GM13976 (cell line): ENCODE measurements at regions not wholly inside any gene's neighbourhood (a gene's known extent, or its start where the extent isn't known, plus 50 kb on each side); places are given as distances from the start of the nearest gene placed in this dataset.
"Not testable (repeated sequence)": the region's sequence is repeated elsewhere in the genome, so short reads cannot be mapped to it uniquely, and the experiment has no call there.

ENCODE experiments used
- DNase-seq: peaks from one replicate; pipeline ENCODE4 v3.0.0; 2012; ENCODE audit warnings: low spot score
- CTCF ChIP-seq: IDR thresholded peaks from 2 replicates; pipeline ENCODE4 v1.5.1; 2012; ENCODE audit warnings: borderline replicate concordance, mild to moderate bottlenecking; ENCODE audit not compliant: insufficient read depth; ENCODE audit errors: extremely low read depth, missing control alignments, control extremely low read depth
- in situ Hi-C: fragments of 300-500 bp; cut with MboI; formaldehyde crosslinking; loops from one replicate; pipeline ENCODE4 v1.12.0; 2022; ENCODE audit warnings: low sequenced_read_pairs, mixed read lengths, inconsistent platforms; ENCODE audit not compliant: unreplicated experiment

DNA sequence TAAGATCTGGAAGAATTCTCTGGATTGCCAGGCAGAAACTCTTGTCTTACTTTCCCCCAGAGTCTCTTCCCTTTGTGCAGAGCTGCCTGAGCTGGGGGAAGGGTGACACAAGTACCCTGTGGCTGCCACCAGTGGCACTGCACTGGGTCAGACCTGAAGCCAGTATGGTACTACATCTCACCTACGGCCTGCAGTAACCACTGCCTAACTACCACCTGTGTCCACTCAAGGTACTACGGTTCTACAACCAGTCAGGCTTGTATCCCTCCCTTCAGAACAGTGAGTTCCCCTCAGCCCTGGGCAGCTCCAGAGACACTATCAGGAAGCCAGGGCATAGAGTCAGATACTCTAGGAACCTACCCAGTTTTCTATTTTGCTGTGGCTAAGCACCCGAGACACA, 212.0 kb upstream of the POU5F2 start:
- in situ Hi-C loops = no loop called here
- no peak for DNase-seq
- no peak for TF ChIP-seq CTCF

- no peak for DNase-seq
- no peak for TF ChIP-seq CTCF
- in situ Hi-C loops = no loop called here
These were observed 200.5 kb upstream of the POU5F2 start for GRCh38 chr5:93941897-93942296.

DNA sequence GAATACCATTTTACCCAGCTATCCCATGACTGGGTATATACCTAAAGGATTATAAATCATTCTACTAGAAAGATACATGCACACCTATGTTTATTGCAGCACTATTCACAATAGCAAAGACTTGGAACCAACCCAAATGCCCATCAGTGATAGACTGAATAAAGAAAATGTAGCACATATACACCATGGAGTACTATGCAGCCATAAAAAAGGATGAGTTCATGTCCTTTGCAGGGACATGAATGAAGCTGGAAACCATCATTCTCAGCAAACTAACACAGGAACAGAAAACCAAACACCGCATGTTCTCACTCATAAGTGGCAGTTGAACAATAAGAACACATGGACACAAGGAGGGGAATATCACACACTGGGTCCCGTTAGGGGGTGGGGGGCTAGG, 191.9 kb upstream of the POU5F2 start:
- in situ Hi-C loops, DNase-seq: not testable (repeated sequence)

DNA sequence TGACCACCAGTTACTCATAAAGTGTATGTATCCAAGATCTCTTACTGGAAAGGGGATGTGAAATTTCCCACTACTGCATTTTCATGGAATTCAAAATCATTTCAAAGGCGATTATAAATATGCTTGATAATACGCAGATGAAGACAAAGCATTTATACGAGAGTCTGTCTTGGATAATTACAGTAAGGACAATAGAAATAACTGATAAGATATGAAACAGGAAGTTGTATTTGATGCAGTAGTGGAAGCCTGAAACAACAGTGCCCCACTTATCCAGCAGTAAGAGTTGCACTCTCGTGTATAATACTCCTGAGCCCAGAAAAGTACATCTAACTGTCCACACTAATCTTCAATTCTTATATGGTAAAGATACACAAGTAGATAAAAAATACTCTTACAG, 188.7 kb upstream of the POU5F2 start:
- no peak for DNase-seq
- in situ Hi-C loops = no loop called here
- TF ChIP-seq CTCF = no peak

DNA sequence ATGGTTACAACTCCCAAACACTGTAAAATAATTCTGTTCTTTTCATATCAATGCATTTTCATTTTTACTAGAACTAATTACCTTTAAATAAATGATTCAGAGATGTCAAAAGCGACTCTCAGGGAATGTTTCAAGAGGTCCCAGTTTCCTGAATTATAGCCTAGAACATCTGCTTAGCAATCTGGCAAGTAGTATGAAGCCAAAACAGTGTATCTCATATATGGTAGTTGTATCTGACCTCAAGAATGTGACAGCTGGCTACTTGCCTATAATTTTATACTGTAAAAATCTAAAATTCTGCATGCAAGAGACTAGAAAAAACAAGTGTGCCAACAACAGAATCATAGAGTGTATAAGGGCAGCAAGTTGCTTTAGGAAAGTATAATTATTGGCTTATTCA, 187.7 kb upstream of the POU5F2 start:
- no peak for TF ChIP-seq CTCF
- DNase-seq = no peak
- in situ Hi-C loops = no loop called here

GRCh38 chr5:93926831-93927620, 185.6 kb upstream of the POU5F2 start:
- DNase-seq = no peak
- in situ Hi-C loops = no loop called here
- no peak for TF ChIP-seq CTCF

DNA sequence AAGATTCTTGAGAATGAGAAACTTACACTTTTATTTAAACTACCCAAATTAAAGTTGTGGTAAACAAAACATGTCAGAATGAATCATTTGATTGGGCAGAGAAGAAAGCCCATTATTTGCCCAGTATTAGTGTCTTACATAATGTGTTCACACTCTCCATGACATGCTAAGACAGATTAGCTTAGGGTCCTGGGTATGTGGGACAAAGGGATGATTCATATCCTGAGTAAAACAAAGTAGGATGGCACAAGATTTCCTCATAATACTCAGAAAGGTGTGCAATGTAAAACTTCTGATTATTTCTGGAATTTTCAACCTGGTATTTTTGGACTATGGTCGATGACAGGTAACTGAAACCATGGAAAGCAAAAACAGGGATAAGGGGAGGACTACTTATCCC, 183.9 kb upstream of the POU5F2 start:
- in situ Hi-C loops = no loop called here
- no peak for TF ChIP-seq CTCF
- DNase-seq = no peak
